HG02678 (cell line): ENCODE measurements at regions not wholly inside any gene's neighbourhood (a gene's known extent, or its start where the extent isn't known, plus 50 kb on each side); places are given as distances from the start of the nearest gene placed in this dataset.

ENCODE experiments used
- ATAC-seq: cut with Tn5 transposase; IDR thresholded peaks from one replicate; pipeline ENCODE4 v1.9.1; 2021; ENCODE audit warnings: mild to moderate bottlenecking, moderate library complexity; ENCODE audit not compliant: unreplicated experiment

DNA sequence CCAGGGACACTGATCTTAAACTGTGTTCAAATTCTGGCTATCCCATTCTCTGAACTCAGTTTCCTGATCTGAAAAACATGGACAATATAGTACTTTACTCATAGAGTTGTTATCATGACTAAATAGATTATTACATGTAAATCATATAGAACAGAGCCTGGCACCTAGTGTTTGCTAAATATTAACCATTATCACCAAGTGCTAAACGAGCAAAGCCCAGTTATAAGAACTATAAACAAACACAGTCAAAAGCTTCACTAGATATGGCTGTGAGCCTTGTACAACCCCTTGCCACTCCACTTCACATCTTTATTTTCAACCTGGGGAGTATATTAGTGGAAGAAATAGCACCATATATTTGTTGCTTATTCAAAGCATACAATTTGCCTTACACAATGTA, 338.9 kb upstream of the CADM1 start:
- no peak for ATAC-seq

DNA sequence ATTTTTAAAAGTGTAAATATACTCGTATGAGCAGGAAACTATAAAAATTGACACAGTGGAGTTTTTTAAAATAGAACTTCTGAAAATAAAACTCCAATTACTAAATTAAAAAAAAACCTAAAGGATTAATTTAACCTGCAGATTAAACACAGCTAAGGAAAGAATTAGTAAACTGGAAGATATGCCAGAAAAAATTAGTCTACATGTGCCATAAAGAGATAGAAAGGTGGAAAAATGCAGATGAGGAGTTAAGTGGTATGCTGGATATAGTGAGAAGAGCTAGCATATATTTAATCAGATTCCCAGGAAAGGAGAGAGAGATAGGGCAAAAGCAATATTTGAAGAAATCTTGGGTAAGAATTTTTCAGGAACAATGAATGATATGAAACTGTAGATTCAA, 315.8 kb upstream of the CADM1 start:
- no peak for ATAC-seq

DNA sequence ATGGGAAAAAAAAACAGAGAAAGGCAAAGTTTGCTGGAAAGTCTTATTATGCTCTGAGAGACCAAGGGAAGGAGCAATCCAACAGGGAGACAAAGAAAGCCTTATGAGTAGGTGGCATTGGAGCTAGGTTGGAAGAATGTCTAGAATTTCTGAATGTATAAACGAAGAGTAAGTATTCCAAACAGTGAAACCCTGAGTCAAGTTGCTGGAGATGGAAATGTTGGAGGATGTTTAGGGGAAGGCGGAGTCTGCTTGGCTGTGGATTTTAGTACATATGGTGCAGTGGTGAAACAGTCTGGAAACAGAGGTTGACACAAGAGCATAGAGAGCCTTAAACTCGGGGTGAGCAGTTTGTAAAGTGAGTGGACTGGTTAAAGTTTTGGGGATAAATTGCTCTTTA, 314.8 kb upstream of the CADM1 start:
- ATAC-seq = no peak

DNA sequence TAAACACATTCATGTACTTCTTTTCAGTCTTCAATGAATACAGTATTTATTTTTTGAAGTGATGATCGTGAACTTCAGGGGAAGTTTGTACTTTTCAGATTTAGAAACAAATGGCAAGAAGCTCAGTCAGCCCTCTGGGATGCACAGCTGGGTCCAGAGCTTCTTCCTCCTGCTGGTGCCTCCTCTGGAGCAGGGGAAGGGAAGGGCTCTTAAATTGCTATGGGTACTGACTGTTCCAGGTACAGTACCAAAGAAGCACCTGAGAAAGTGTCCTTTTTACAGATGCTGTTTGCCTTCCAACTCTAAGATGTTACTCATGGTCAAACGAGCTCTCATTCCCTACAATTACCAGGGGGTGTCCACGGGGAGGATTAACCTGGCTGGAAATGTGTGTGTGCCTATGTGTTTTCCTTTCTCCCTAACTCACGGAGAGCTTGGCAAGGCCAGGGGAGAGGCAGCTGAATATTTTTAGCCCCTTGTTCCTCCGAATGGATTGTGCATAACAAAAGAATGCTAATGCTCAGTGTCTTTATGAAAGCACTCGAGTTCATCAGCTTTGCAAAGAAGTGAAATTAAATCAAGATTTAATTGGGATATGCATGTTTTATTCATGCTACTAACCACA, 313.7 kb upstream of the CADM1 start:
- ATAC-seq = no peak

DNA sequence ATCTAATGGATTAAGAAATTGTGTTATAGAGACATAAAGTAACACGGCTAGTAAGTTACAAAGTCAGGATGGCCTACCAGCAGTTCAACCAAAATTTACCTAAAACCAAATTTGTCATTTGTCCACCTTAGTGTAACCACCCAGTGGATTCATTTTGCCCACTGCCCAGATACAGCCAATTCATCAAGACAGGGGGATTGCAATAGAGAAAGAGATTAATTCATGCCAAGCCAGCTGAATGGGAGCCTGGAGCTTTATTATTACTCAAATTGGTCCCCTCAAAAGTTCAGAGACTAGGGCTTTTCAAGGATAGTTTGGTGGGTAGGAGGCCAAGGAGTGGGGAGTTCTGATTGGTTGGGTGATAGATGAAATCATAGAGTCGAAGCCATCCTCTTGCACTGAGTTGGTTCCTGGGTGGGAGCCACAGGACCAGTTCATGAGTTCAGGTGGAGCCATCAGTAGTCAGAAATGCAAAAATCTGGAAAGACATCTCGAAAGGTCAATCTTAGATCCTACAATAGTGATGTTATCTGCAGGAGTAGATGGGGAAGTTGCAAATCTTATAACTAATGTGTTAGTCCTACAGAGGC, 304.2 kb upstream of the CADM1 start:
- ATAC-seq = no peak

DNA sequence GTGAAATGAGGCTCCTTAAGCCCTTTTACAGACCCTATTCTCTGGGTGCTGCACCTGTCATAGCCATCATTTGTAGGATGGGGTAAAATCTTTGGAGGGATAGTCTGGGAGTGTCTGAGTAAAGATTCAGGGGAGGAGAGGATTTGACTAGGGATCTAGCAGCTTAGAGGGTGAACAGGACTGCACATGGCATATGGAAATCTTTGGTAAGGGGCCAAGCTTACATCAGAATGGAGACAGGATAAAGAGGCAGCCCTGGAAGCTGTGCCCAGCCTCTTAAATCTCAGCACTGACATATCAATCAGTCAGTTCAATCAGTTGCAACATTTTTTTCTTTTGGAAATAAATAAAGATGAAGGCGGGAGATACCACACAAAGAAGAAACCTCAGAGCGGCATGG, 301.8 kb upstream of the CADM1 start:
- no peak for ATAC-seq

DNA sequence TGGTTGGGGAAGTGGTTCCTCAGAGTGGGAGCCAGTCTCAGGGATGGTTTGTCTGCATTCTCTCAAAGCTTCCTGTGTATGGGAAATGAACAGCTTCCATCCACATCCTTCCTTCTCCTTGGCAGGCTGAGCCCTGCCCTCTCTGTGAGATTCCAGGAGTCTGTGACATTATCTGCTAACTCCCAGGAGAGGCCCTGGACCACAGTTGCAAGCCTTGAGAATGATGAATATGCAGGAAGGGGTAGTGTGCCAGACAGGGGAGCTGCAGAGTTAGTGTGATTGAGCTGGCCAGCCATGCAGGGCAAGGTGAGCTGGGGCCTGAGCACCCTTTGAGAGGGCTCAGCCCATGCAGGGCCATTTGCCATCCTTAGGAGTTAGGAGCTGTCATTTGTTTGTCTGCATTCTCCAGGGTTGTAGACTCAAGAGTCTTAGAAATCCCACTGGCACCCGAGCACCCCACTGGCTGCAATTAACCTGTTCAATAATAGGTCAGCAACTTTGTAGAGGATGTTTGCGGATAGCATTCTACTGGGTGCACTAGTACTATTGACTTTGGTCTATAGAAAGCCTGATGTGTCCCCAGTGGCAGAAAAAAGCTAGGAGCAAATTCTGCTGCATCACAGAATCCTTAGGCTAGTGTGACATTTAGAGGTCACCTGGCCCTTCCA, 299.0 kb upstream of the CADM1 start:
- ATAC-seq = no peak

DNA sequence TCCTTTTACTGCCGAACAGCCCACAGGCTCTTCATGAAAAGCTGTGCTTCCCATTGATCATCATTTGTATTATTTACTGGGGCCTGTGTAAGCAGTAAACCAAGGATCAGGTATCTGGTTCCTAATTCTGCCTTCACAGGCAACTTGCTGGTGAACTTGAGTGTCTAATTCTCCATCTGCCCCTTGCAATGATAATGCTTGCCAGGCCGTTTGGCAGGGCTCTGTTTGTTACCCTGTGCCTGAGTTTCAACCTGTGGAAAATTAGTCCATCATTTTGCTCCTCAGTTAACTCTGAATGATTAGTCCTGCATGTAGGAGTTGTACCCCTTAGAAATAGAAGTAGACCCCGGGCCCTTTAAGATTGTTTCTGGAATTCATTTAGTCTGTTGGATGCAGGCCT, 298.4 kb upstream of the CADM1 start:
- no peak for ATAC-seq

DNA sequence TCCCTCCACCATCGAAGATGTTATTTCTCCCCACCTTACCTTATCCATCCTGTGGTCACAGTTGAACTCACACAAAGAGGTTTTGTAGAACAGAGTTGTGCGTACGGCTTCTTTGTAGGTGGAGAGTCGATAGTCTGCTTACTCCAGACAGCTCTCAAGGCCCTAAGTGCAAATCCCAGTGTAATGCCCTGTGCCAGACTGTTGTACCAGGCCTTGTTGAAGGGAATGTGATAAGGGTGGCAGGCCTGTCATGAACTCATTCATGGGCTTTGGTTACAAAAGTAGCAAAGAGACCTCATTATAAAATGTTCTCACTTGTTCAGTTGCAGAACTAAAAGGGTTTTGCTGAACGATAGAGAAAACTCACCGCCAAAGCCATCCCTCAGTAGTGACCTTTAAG, 288.7 kb upstream of the CADM1 start:
- no peak for ATAC-seq

DNA sequence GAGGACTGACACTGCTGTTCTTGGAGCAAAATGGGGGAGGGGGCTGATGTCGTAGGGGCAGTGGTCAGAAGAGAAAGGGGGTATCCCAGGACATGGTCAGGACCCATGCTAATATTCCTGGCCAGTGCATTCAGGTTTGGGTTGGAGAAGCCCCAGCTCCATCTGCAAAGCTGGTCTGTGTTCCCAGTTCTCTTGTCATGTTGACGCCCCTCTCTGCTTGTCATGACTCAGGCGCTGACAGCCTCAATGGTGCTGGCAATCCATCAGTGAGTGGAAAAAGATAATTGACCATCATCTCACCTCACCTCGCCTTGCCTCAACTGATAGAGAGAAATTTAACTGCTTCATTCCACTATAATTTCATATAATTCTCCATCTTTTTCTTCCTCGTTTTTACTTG, 283.1 kb upstream of the CADM1 start:
- no peak for ATAC-seq

DNA sequence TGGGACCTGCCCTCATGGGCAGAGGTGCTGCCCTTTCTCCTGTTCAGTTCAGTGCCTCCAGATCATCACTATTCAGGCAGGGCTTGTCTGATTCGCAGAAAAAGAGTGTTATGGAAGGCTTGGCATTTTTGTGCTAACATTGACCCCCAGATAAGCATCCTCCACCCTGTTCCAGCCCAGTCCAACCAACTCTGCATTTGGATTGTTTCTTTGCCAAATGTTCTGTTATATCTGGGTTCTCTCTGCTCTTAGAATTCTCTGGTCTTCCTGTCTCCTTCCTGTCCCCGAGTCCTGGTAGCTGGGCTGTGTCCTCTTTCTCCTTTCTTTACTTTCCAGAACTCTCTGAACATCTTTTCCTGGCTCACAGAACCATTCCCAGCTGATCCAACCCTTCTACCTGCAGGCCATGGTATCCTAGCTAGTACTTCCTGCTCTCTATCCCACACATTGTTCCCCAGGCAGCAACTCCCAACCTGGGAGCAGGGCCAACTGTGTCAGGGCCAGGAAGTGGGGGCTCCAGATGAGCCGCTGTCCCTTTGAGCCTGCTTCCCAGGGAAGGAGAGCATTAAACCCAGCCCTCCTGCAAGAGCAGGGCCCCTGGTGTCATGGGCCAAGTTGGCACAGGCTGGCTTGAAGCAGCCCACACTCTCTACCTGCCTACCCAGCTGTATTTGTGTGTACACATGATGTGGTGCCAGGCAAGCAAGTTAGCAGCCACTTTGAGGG, 280.7 kb upstream of the CADM1 start:
- no peak for ATAC-seq

DNA sequence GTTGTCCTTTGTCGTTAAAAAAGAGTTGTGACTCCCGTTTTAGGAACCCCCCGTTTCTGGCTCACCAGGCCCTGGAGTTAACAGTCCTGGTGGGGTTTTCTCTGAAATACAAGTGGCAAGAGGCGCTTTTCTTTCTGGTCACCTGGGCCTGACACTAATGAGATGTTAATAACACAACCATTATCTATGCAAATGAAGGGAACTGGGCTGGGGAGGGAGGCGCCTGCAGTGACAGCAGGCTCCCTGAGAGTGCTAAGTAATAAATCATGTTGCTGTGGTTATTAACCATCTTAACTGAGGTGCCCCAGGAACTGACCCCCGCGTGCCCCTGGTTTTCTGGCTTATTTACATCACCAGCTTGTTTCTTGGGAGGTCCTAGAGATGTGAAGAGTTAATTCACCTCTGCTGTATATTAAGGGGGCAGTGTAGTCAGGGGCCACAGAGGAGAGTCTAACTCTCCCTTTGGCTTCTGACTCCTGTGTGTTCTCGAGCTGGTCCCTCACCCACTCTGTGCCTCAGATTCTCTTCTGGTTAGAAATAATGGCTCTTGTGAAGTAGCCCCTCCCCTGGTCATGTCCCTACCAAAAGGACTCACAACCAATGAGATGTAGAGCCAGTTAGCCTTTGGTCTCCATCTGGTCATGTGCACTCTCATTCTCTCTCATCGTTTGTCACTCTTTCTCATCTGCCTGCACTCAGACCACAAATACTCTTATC, 276.6 kb upstream of the CADM1 start:
- ATAC-seq = no peak

DNA sequence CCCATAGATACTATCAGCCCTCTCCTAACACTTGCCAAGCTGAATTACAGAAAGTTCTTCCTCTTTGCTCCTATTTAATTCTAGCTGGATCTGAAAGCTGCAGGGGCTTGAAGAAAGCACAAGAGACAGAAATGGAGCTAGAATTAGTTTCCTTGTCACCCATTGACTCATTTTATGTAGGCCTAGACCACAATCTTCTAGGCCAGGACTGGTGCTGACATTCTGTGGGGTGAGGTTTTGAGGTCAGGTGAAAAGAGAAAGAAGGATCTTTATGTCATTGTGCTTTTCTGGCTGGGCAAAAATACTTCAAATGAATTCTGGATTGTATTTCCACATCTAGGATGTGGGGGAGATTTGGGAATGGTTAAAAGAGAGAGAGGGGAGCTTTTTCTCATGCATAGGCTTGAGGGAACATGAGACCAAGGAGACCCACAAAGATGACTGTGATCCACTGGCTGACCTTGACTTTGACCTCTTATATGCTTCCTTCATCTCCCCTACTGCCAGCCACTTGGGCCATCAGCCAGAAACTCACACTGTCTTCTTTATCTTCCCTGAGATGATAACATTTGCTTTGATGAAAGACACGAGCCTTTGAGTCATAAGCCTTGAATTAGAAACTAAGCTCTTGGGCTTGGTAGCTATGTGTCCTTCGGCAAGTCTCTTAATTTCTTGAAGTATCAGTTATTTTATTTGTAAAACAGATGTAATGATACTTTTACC, 274.9 kb upstream of the CADM1 start:
- ATAC-seq = no peak

DNA sequence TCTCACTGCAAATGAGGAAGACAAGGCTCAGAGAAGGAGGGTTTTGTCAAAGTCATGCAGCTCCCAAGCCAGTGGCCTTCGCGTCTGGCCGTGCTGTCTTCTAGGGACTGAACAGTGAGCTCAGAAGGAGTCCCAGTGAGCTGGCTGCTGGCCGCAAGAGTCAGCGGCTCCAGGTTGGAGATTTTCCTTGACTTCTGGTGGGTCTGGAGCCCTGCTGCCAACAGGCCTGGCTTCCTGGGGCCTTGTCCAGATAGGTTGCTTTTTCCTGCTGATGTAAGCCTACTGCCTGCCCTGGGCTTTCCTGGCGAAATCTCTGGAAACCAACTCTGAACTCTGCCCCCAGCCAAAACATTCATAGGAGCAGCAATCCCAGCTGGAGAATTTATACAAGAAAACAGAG, 272.7 kb upstream of the CADM1 start:
- ATAC-seq = no peak

DNA sequence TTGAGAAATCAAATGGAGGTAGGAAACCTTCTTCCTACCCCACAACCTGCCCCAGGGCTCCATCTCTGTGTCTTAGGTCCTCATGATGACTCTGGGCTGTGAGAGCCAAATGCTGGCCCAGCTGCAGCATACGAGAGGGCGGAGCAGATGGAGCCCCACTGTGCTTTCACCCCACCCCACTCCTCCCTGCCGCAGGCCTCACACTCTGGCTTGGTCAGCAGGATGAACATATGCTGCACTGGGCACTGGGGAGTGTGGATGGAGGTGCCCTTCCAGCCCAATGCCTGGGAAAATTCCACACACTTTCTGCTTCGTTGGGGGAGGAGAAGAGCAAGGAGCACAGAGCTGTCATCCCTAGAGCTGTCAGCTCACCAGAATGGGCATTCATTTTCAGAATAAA, 271.6 kb upstream of the CADM1 start:
- no peak for ATAC-seq

DNA sequence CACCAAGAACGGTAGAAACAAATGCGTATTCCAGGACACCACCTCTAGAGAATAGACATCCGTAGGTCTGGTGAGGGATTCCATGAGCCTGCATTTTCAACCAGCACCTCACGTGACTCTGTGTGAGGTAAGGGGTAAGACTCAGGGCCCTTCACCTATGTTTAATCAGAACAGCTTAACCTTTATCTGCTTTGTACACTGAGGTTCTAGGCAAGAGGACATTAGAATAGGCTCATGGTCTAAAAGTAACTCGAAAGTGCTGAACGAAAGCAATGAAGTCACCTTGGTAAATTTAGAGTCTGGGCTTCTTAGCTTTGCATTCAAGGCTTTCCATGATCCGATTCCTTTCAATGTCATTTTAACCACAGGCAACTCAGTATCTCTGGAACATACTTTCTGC, 270.5 kb upstream of the CADM1 start:
- no peak for ATAC-seq

DNA sequence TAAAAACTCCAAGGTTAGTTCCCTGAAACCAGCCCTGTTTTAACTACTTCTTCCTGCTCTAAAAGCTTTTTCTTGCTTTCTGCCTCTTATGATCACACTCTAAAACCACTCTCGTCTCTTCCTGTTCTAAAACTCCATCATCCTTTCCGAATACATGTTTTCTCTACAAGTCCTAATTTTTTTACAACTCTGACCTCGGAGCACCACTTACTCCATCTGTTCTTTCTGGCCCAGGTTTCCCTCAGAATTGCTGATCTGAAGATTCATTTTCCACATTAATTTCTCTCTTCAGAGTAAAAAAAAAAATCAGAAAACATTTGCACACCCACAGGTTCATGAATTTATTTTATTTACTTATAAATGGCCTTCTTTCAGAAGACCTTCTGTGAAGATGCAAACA, 265.7 kb upstream of the CADM1 start:
- no peak for ATAC-seq

DNA sequence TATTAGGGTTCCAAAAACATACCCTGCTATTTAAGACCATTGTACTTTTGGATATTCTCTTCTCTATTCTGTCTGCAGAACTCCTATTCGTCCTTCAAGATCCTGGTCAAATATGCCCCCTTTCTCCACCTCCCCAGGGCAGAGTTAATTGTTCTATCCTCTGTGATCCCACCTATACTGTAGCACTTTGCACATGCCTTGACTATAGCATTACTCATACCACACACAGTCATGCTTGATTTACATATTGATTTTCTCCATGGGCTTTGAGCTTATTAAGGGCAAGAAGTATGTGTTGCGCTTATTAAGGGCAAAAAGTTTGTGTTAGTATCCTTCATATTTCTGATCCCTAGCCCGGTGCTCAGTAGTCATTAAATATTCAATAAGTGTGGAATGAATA, 263.7 kb upstream of the CADM1 start:
- ATAC-seq = no peak

DNA sequence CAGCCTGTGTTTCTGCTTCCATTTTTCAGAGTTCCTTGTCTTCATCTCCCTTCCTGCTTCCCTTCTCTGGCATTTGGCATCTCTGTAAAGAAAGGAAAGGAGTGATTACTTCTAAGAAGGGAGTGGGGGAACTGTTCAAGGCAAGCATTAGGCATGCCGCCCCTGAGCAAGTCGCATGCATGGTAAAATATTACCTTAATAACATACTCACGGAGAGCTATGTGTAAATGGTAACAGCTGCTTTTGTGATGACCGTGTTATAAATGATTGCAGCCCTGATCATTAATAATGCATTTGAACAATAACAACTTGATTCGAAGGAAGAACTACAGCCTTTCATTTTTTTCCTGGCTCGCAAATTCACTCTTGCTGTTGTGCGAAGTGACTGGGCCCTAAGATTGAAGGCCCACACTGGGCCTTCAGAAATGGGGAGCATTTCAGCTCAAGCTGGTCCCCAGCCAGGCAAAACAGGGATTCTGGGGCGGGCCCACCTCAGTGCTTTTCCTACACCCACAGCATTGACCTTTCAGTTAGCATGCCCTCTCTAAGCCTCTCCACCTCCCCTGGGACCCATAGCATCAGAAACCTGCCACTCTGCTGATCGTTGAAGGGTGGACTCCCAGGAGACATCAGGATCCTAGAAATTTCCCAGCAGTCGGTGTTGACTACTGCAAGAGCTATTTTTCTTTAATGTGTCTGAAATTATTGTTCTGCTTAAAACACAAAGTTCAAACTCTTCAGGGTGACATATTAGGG, 263.0 kb upstream of the CADM1 start:
- ATAC-seq = no peak

DNA sequence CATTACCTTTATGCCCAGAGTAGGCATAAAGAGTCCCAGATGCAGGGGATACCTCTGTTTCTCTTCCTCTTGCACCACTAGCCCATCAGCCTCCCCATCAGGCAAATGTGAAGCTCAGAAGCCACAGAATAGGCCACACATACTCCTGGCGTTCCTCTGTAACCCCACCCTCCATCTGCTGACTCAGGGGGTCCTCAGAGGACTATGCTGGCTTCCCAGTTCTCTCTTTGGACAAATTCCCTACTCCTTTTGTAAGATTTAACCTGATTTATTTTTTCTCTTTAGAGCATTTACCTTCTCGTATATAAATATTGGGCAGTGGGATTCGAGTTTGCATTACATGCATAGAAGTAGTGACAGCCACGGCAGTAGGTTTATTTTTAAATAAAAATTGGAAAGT, 262.3 kb upstream of the CADM1 start:
- ATAC-seq = no peak
